Endothelial cell of umbilical vein (primary cell): ENCODE measurements at regions not wholly inside any gene's neighbourhood (a gene's known extent, or its start where the extent isn't known, plus 50 kb on each side); places are given as distances from the start of the nearest gene placed in this dataset.

Source experiments
- MYC ChIP-seq: IDR thresholded peaks from one replicate; pipeline ENCODE4 v1.6.1; 2011; ENCODE audit warnings: mild to moderate bottlenecking, low read depth, low read length
- POLR2A ChIP-seq: IDR thresholded peaks from 2 replicates; pipeline ENCODE4 v1.6.1; 2012; ENCODE audit warnings: low read depth, mild to moderate bottlenecking, control low read depth, low read length
- POLR2AphosphoS5 ChIP-seq: IDR thresholded peaks from 2 replicates; pipeline ENCODE4 v1.6.1; 2012; ENCODE audit warnings: low read depth, mild to moderate bottlenecking, control low read depth, low read length, moderate library complexity; ENCODE audit not compliant: insufficient read depth
- TF ChIP-seq, protein P1 (sequence below), 2 donors: IDR thresholded peaks; 1 replicate in 1 of 2; 2 replicates in 1 of 2; pipeline ENCODE4 v1.5.1; 2011; ENCODE audit warnings: low read length in 2 of 2, mild to moderate bottlenecking in 2 of 2, moderate library complexity in 2 of 2, control low read depth in 1 of 2, inconsistent platforms in 1 of 2, low read depth in 1 of 2; ENCODE audit not compliant: insufficient read depth in 1 of 2; ENCODE audit errors: extremely low read depth in 1 of 2
- TF ChIP-seq, protein P2 (sequence below): IDR thresholded peaks from 2 replicates; pipeline ENCODE4 v1.6.1; 2011; ENCODE audit not compliant: insufficient read depth, insufficient read length

GRCh38 chr5:112546946-112547592 lies 128.0 kb upstream of the EPB41L4A start:
- TF ChIP-seq, protein P1, sequence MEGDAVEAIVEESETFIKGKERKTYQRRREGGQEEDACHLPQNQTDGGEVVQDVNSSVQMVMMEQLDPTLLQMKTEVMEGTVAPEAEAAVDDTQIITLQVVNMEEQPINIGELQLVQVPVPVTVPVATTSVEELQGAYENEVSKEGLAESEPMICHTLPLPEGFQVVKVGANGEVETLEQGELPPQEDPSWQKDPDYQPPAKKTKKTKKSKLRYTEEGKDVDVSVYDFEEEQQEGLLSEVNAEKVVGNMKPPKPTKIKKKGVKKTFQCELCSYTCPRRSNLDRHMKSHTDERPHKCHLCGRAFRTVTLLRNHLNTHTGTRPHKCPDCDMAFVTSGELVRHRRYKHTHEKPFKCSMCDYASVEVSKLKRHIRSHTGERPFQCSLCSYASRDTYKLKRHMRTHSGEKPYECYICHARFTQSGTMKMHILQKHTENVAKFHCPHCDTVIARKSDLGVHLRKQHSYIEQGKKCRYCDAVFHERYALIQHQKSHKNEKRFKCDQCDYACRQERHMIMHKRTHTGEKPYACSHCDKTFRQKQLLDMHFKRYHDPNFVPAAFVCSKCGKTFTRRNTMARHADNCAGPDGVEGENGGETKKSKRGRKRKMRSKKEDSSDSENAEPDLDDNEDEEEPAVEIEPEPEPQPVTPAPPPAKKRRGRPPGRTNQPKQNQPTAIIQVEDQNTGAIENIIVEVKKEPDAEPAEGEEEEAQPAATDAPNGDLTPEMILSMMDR (IDR thresholded peaks at IDR 0.05; ENCODE audit: extremely low read depth in 1 of 2, insufficient read depth in 1 of 2, low read depth in 1 of 2, low read length in 2 of 2): no peak
- TF ChIP-seq POLR2AphosphoS5: no peak
- TF ChIP-seq MYC: no peak
- no peak for TF ChIP-seq POLR2A
- TF ChIP-seq, protein P2, sequence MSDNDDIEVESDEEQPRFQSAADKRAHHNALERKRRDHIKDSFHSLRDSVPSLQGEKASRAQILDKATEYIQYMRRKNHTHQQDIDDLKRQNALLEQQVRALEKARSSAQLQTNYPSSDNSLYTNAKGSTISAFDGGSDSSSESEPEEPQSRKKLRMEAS: no peak
